ENCODE measurements at regions not wholly inside any gene's neighbourhood (a gene's known extent, or its start where the extent isn't known, plus 50 kb on each side); places are given as distances from the start of the nearest gene placed in this dataset.

DNA sequence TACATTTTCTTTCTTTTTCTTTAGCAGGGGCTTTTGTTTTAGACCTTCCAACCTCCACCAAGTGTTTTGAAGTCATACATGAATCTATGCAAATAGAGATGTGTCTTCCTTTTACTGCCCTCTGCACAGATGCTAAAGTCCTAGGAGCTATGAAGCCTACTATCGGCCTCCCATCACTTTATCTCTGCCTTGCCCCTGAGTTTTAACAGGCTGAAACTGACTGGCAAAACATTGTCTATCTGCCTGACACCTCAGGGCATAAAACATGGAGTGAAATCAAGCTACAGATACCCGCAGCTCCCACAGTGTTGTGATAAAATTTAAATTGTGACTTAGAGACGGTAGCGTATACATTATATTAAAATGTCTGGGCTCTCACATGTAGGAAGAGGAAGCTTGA lies 604.6 kb upstream of the C9orf72 start:
- DNase-seq (ENCODE audit: low read depth in 1 of 2, low spot score in 1 of 2), result no peak

DNA sequence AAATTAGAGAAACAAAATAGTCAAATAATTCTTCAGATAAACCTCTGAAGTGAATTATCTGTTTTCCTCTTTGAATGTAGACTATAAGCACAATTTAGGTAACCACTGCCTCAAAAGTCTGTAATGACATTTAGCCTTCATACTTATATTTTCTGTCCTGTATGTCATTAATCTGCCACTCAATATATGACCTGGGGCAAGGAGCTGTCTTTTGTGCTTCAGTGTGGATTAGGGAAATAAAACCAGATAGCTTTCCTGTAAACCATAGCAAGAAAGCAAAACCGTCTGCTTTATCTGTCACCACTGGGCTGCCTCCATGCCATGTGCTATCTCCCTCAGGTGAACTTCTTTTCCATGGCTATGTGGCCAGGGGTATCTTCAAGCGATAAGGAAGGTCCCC lies 606.6 kb upstream of the C9orf72 start:
- DNase-seq (ENCODE audit: low read depth in 1 of 2, low spot score in 1 of 2), result no peak

DNA sequence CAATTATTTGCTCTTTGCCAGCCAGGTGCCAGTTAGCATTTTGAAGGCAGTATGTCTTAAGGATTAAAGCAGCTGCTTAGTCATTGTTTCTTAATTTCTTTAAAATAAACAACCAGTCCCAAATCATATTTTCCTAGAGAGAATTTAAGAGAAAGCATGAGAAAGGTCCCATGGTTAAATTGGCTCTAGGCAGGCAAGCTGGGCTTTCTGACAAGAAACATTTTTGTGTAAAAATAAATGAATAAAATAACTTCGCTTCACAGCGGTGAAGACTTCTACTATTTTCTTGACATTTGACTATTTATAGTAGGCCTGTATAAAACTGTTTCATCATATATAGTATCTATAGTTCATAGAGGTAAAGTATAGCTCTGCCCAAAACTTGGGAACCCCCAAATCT lies 617.7 kb upstream of the C9orf72 start:
- DNase-seq (ENCODE audit: low read depth in 1 of 2, low spot score in 1 of 2), result no peak

DNA sequence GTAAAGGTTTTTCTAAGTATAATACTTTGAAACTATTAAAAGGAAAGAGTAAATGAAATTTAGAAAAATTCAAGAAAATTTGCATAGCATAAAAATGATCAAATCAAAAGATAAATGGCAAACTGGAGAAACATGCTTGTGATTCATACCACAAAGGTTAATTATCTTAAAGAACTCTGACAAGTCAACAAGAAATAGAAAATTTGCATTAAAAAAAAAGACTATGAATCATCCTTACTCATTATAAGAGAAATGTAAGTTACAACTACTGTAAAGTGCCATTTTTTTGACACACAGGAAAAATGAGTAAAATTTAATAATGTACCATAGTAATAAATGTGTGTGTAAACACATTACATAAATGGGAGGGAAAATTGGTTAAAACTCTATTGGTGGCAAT lies 624.4 kb upstream of the C9orf72 start:
- no peak for DNase-seq (ENCODE audit: low read depth in 1 of 2, low spot score in 1 of 2)

DNA sequence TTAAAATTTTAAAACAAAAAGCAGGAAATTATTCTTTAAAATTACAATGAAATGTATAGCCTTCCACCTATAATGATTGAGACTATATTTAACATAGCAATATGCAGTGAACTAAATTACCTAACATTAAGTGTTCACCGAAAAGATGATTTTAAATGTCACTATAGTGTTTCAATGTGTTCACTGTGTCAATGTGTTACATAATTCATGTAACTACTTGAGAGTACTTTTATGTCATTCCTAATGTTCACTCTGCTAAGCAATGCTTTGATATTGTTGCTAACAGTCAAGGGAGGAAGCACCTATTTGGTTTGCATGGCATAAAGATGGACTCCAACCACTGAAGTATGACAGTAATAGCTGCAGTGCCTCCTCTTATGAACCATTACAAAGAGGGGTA lies 629.8 kb upstream of the C9orf72 start:
- no peak for DNase-seq (ENCODE audit: low read depth in 1 of 2, low spot score in 1 of 2)

DNA sequence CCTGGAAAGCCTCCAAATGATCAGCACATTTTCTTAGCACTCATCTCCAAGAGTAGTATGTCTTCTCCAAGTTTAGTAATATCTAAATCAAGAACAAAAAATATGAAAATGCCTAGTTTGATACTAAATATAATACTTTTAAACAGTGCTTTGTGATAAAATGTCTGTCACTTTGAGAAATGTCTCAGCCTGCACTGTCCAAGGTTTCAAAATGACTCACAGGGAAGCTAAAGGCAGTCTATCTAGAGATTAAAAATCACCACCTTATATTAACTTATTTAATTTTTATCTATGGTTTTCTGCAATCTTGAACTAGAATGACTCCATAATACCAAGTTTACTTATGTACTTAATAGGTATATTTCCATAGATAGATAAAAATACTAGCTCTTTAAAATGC lies 633.0 kb upstream of the C9orf72 start:
- DNase-seq (ENCODE audit: low read depth in 1 of 2, low spot score in 1 of 2), result no peak

DNA sequence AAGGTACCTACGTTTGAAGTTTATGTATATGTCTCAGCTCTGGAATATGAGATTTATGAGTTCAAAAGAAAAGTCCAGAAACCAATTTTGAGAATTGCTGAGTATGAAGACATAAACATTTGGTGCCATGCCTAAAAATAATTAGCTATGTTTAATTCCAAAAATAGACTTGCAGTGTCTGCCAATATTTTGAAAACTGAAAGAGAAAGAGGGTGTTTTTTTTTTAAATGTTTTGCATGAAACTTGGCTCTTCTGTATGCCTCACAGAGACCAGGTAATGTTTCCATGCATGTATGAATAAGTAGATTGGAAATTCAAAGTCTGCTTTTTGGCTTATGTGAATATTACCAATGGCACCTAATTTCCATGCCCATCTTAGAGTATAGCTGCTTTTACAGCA lies 634.4 kb upstream of the C9orf72 start:
- DNase-seq (ENCODE audit: low read depth in 1 of 2, low spot score in 1 of 2), result no peak

DNA sequence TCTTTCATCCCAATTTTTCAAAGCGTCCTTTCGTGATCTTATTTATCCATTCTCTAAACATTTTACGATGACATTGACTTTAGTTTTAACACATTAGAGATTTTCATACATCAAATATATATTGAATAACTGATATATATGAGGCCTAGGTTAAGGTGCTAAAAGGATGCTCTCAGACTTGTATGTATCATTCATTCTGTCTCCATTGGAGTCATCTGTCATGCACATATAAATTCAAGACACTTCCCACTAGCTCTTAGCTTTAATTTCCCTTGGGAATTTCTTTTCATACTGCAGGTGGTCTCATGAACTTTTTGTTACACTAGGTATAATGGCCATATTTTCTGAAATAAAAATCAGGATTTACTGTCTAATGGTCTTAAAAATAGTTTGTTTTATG lies 635.8 kb upstream of the C9orf72 start:
- DNase-seq (ENCODE audit: low read depth in 1 of 2, low spot score in 1 of 2), result no peak

DNA sequence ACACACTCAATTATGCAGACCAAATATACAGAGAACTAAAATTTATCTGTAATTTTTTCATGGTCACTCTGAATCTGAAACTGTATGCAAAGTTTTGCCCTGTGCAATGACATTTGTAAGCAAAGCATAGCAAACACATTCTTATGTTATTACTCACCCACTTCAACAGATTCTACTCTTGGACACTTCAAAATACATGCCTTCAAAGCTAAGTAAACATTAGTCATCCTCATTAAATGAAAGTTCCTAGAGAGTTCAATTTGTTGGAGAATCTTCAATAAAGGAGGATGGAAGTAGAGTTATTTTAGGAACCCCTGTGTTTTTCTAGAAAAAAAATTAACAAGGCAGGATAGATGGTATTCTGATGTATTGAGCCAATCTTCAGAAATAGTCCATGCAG lies 639.7 kb upstream of the C9orf72 start:
- no peak for DNase-seq (ENCODE audit: low read depth in 1 of 2, low spot score in 1 of 2)

DNA sequence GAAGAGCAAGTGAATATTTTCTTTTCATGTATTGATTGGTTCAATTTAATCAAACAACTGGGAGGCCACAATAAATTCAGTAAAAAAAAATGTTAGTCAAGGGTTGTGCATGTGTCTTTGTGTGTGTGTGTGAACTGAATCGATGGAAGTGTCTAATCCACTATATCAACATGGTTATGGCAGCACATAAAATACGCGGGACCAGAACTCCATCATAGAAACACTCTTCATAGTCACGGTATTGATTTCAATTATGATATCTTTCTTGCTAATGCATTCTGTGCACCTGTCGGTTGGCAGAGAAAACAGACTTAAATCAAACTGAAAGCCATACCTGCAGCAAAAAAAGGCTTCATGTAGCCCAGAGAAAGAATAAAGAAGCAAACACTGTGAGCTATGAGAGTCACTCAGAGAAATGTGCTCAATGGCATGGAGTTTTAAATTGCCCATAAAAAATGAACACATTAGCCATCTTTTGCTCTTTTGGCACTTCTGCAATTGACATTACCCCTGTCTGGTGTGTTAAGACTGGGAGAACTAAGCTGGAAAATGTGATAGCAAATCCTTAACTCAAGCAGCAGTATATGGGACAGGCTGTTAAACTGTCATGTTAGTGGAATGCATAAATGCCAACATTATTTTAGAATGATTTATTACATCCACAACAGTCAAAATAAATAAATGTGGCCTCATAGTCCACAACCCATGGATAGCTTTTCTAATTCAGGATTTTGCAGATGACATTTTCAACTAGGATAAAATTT lies 642.4 kb upstream of the C9orf72 start:
- no peak for DNase-seq (ENCODE audit: low read depth in 1 of 2, low spot score in 1 of 2)

DNA sequence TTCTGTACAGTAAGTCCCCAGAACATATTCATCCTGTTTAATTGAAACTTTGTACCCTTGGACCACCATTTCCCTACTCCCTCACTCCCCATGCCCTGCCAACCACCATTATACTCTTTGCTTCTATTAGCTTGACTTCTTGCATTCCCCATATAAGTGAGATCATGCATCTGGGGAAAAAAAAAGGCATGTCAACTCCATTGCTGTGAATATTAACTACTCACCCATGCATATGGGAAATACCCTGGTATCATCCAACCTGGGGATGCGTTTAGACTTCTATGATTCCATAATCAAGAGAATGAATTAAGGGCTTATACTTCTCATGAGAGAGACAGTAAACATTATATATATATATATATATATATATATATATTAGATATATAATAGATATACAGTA lies 659.4 kb upstream of the C9orf72 start:
- DNase-seq (ENCODE audit: low read depth in 1 of 2, low spot score in 1 of 2), result no peak

DNA sequence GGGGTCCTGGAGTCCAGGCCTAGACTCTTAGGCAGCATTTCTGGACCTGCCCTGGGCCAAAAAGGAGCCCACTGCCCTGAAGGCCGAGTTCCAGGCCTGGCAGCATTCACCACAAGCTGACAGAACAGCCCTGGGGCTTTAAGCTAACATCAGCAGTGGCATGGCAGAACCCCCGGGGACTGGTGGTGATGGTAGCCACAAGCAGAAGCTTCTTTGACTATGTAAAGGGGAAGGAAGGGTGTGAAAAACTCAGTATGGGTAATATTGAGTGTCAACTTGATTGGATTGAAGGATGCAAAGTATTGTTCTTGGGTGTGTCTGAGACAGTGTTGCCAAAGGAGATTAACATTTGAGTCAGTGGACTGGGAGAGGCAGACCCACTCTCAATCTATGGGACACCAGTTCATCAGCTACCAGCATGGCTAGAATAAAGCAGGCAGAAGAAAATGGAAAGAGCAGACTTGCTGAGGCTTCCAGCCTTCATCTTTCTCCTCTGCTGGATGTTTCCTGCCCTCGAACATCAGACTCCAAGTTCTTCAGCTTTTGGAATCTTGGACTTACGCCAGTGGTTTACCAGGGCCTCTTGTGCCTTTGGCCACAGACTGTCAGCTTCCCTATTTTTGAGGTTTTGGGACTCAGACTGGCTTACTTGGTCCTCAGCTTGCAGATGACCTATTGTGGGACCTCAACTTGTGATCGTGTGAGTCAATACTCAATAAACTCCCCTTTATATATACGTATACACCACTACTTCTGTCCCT lies 661.0 kb upstream of the C9orf72 start:
- DNase-seq (ENCODE audit: low read depth in 1 of 2, low spot score in 1 of 2), result no peak

DNA sequence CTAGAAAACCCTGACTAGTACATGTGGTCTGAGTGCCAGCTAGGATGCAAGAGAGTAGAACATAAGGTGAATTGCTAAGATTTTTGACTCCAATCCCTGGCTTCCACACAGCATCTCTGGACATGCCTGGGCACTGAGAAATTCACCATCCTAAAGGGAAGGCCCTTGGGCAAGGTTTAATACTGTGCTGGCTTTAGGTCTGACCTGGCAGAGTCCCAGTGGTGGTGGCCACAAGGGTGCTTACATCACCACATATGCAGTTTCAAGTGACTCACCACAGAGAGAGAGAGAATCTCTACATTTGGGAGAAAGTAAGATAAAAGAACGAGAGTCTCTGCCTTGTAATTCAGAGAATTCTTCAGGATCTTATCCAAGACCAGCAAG lies 661.6 kb upstream of the C9orf72 start:
- no peak for DNase-seq (ENCODE audit: low read depth in 1 of 2, low spot score in 1 of 2)

DNA sequence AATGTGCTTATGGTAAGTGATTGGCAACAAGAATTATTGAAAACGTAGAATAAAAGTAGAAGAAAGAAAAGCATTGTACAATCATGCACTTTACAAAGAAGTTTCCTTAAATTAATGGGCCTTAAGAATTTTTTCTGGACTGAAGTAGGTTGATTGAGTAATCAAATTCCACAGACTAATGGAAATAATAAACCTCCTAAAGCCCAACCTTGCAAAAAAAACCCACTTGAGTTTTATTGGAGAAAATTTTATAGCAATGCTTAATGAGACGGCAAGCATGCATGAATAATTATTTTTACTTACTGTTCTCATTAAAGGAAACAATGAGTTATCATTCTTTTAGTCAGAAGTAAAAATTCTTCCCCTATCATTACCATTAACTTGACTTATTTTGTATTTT lies 676.1 kb upstream of the C9orf72 start:
- no peak for DNase-seq (ENCODE audit: low read depth in 1 of 2, low spot score in 1 of 2)

DNA sequence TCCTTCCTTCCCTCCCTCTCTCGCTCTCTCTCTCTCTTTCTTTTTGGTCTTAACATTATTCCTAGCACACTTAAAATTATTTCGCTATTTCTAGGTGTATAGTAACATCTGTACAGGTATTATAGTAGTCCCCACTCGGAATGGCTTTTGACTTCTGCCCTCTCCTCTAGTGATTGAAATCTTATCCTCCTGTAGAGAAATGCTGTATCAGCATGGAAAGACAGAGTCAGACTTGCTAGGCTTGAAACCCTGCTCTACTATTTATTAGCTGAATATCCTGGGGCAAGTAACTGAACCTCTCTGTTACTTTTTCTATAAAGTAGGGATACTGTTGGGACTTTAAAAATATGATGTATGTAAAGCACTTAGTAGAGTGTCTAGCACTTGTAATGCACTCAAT lies 681.9 kb upstream of the C9orf72 start:
- no peak for DNase-seq (ENCODE audit: low read depth in 1 of 2, low spot score in 1 of 2)

DNA sequence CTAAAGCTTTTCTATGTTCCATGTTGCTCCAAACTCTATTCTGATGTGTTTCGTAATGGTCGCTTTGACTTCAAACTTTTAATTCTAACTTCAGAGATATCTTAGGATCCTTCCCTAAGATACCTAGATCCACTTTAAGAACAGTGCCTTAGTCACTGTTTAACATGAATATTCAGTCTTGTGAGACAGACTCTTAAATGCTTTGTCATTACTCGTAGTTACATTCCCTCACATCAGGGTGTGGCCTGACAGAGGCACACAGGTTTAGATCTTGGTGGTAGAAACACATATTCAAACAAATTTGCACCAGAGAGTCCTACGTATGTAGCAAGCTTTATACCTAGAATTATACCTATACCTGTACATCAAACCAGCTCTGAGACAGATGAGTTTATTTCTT lies 687.0 kb upstream of the C9orf72 start:
- DNase-seq (ENCODE audit: low read depth in 1 of 2, low spot score in 1 of 2), result no peak

DNA sequence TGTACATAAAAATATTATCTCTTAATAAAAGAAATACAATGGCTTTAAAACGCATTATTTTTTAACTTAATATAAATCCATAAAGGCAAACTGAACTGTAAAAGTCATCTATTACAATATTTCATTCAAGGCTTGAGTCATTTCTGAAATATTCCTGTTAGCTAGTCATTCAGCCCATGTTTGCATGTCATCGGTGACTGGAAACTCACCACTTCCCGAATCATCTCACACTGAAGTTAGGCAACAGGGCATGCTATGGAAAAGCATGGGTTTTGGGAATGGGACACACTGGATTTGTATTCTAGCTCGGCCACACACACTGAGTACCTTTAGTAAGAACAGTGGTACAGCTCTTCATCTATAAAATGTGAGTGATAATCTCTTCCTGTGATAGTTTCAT lies 691.1 kb upstream of the C9orf72 start:
- DNase-seq (ENCODE audit: low read depth in 1 of 2, low spot score in 1 of 2), result no peak

DNA sequence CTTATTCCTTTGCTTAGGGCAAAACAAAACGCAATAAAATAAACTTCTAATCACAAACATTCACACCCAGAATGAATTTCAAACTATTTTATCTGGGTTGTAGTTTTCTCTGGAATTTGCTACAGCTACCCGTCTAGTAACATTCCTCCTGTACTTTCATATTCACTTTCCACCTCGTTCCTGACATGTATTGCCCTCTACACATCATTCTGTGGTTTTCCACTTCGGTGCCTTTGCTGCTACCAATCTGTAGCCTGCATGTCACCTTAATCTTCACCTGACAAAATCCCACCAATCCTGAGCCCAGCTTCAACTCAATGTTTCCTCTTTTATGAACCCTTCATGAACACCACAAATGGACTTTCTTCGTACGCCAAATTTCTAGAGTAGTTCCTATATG lies 694.1 kb upstream of the C9orf72 start:
- no peak for DNase-seq (ENCODE audit: low read depth in 1 of 2, low spot score in 1 of 2)

DNA sequence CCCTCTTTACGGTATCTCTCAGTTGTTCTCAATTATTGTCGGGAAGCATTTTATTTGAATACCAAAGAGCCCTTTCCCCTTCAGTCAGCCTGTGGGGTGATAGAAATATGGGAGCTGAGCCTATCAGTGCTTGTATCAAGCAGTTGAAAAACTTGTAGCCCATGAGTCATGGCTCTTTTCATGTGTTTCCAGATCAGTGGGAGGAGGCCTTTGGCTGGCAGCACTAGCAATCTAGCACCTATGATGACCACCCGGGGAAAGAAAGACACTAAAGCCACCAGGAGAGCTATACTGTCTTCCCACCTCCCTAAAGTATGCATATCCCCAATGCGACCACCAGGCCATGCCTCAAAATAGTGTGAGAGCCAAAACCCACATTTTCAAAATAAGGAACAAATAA lies 696.9 kb upstream of the C9orf72 start:
- no peak for DNase-seq (ENCODE audit: low read depth in 1 of 2, low spot score in 1 of 2)

DNA sequence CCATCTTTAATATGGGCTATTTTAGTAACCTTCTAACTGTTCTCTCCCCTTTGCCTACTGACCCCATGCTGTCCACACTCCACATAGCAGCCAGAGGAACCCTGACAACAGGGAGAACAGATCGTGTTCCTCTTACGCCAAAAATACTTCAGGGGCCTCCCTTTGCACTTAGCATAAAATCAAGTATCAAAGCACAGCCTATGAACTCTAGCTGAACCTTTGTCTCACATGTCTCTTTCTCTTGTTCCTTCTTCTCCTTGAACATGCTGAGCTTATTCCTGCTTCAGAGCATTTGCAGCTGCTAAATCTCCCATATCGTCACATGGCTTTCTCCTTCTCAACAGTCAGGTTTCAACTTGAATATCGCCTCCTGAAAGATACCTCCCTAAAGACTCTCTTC lies 698.8 kb upstream of the C9orf72 start:
- DNase-seq (ENCODE audit: low read depth in 1 of 2, low spot score in 1 of 2), result no peak

DNA sequence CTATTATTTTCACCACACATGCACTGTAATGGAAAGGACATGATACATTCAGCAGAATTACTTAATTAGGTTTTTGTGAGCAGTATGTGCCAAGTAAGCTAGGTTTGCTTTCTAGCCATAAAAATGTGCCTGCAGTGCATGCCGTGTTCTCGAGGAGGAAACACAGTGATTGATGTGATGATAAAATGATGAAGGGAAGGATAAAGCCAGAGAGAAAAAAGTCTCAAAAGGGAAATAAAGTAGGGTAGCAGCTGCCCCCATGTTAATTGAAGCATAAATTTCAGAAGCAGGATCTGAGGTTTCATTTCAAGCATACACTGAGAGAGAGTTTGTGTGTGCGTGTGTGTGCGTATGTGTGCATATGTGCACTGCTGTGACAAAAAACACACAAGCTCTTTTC lies 714.2 kb upstream of the C9orf72 start:
- no peak for DNase-seq (ENCODE audit: low read depth in 1 of 2, low spot score in 1 of 2)

DNA sequence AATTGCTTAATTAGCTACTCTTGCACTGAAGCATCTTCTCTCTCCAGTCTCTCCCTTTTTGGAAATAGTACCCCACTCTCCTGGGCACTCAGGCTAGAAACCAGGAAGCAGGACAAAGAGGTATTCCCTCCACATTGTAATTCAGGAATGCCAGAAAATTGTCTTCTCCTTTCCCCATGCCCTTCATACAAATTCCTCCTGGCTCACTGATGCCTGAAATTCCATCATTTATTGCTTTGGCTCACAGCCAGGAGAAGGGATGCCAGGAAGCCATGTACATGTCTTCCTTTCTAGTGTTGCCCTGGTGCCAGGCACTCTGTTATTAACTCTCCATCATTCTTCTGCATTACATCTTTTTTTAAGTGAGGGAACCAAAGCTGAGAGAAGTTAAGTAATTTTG lies 716.5 kb upstream of the C9orf72 start:
- no peak for DNase-seq (ENCODE audit: low read depth in 1 of 2, low spot score in 1 of 2)

Measured in stimulated activated CD4-positive, alpha-beta T cell treated with anti-CD3 and anti-CD28 coated beads, Interleukin-15, amount 100 ng/mL, for 1 hour (primary cell).